ENCODE measurements at regions not wholly inside any gene's neighbourhood (a gene's known extent, or its start where the extent isn't known, plus 50 kb on each side); places are given as distances from the start of the nearest gene placed in this dataset.
"Not testable (repeated sequence)": the region's sequence is repeated elsewhere in the genome, so short reads cannot be mapped to it uniquely, and the experiment has no call there.

DNA sequence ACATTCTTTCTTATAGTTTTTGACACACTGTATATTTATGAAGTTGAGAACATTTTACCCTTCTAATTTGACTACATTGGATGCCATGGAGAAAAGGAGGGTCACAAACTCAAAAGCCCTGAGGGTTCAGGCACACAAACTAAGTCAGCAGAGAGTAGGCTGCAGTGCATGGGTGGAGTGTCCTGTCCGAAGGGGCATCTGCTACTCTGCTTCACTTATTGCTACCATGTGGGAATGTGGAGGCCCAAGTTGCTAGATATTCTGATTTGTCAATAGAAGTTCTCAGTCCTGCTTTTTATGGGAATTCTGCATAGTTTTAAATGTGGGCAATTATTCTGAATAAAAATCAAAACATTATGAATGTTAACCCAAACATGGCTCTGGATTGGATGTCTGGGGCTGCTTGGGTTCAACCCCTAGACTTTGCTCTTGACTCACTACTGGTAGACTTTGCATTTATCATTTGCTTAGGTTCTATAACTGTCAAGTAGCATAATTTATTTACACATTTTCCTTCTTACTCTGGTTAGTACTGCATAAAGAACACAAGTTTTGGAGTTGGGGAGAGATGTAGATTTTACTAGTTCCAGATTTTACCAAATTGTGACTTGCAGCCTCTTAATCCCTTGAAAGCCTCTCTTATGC is 255.1 kb downstream of the SPRY1 start:
- DNase-seq (ENCODE audit: low spot score in 2 of 2): no peak
- Histone ChIP-seq H3K4me1 (peaks cover 42% of the 10 kb centered on the region), H3K36me3 (no peaks in the 10 kb centered on the region), H3K27ac (peak overlapping the region; percentile 84), H3K9me3 (no peaks in the 10 kb centered on the region), H3K4me3 (no peak overlapping the region), H3K27me3 (no peaks in the 10 kb centered on the region)
- WGBS: 10% methylated on average over 1 of the region's 1 CpG
- TF ChIP-seq POLR2A (IDR thresholded peaks at IDR 0.05): no peak
- no peak for TF ChIP-seq EP300 (IDR thresholded peaks at IDR 0.05)
- TF ChIP-seq, protein P1, sequence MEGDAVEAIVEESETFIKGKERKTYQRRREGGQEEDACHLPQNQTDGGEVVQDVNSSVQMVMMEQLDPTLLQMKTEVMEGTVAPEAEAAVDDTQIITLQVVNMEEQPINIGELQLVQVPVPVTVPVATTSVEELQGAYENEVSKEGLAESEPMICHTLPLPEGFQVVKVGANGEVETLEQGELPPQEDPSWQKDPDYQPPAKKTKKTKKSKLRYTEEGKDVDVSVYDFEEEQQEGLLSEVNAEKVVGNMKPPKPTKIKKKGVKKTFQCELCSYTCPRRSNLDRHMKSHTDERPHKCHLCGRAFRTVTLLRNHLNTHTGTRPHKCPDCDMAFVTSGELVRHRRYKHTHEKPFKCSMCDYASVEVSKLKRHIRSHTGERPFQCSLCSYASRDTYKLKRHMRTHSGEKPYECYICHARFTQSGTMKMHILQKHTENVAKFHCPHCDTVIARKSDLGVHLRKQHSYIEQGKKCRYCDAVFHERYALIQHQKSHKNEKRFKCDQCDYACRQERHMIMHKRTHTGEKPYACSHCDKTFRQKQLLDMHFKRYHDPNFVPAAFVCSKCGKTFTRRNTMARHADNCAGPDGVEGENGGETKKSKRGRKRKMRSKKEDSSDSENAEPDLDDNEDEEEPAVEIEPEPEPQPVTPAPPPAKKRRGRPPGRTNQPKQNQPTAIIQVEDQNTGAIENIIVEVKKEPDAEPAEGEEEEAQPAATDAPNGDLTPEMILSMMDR (IDR thresholded peaks at IDR 0.05): no peak
- no peak for TF ChIP-seq POLR2AphosphoS5 (IDR thresholded peaks at IDR 0.05)

DNA sequence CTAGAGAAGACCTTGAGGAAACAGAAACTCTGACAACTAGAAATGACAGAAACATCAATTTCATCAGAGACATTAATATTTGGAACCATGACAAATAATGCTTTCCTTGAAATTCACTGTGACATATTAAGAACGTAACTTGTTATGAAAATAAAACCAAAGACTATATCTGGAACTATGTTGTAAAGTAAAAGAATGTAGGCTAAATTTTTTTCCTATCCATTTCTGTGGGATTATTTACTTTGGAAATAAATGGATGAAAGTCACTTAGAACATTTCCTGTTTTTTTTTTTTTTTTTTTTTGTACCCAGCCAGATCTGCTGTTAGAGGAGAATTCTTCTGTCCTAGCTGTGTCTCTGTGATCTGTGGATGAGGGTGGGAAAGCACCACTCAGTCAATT is 255.9 kb downstream of the SPRY1 start:
- Histone ChIP-seq H3K9me3 (no peaks in the 10 kb centered on the region), H3K4me1 (peaks cover 42% of the 10 kb centered on the region), H3K27me3 (no peaks in the 10 kb centered on the region), H3K36me3 (no peaks in the 10 kb centered on the region), H3K27ac (peak overlapping the region; percentile 84), H3K4me3 (no peak overlapping the region)
- TF ChIP-seq EP300 (IDR thresholded peaks at IDR 0.05) (no peak), POLR2AphosphoS5 (IDR thresholded peaks at IDR 0.05) (no peak), POLR2A (IDR thresholded peaks at IDR 0.05) (no peak)
- TF ChIP-seq, protein P1 (IDR thresholded peaks at IDR 0.05): no peak
- 49% methylated on average over 1 of the region's 1 CpG for WGBS
- no peak for DNase-seq (ENCODE audit: low spot score in 2 of 2)

DNA sequence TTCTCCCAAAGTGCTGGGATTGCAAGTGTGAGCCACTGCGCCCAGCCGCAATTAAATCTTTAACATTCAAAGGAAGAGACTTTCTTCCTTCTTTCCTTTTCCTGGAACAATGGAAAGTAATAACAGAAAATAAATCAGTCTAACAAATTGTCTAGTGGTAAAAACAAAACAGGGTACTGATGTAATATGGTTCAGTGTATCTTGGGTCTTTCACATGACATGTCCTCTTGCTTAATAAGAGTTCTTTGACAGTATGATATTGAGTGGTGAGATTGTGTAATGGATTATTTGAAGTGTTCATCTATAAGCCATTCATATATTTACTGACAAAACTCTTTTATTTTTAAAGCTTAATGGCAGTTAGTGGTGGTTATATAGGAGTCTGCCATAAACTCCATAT is 256.6 kb downstream of the SPRY1 start:
- Histone ChIP-seq H3K27ac (no peak overlapping the region), H3K27me3 (no peaks in the 10 kb centered on the region), H3K4me1 (peaks cover 42% of the 10 kb centered on the region), H3K4me3 (no peak overlapping the region), H3K9me3 (no peaks in the 10 kb centered on the region), H3K36me3 (no peaks in the 10 kb centered on the region)
- TF ChIP-seq, protein P1 (IDR thresholded peaks at IDR 0.05): no peak
- TF ChIP-seq POLR2AphosphoS5 (IDR thresholded peaks at IDR 0.05): peak in 1 of 3 donors; percentile 23
- no peak for DNase-seq (ENCODE audit: low spot score in 2 of 2)
- 78% methylated on average over 2 of the region's 2 CpGs for WGBS

DNA sequence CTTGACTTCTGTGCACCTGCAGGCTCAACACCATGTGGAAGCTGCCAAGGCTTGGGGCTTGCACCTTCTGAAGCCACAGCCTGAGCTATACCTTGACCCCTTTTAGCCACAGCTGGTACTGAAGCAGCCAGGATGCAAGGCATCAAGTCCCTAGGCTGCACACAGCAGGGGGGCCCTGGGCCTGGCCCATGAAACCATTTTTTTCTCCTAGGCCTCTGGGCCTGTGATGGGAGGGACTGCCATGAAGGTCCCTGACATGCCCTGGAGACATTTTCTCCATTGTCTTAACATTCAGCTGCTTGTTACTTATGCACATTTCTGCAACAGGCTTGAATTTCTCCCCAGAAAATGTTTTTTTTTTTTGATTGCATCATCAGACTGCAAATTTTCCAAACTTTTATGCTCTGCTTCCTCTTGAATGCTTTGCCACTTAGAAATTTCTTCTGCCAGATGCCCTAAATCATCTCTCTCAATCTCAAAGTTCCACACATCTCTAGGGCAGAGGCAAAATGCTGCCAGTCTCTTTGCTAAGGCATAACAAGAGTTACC is 260.2 kb downstream of the SPRY1 start:
- peaks cover 17% of the 10 kb centered on the region for H3K4me1 ChIP-seq
- H3K4me3 ChIP-seq; DNase-seq (ENCODE audit: low spot score in 2 of 2); H3K9me3 ChIP-seq; H3K27me3 ChIP-seq; H3K27ac ChIP-seq; H3K36me3 ChIP-seq: not testable (repeated sequence)

DNA sequence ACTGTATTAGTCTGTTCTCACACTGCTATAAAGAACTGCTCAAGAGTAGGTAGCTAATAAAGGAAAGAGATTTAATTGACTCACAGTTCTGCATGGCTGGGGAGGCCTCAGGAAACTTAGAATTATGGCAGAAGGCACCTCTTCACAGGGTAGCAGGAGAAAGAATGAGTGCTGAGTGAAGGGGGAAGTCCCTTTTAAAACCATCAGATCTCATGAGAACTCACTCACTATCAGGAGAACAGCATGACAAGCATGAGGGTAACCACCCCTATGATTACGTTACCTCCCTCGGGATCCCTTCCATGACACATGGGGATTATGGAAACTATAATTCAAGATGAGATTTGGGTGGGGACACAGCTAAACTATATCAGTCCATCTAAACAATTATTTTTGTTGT is 261.0 kb downstream of the SPRY1 start:
- not testable (repeated sequence) for H3K4me1 ChIP-seq; H3K36me3 ChIP-seq; H3K27me3 ChIP-seq; DNase-seq (ENCODE audit: low spot score in 2 of 2); H3K9me3 ChIP-seq; H3K27ac ChIP-seq; H3K4me3 ChIP-seq
- 91% methylated on average over 2 of the region's 2 CpGs for WGBS

DNA sequence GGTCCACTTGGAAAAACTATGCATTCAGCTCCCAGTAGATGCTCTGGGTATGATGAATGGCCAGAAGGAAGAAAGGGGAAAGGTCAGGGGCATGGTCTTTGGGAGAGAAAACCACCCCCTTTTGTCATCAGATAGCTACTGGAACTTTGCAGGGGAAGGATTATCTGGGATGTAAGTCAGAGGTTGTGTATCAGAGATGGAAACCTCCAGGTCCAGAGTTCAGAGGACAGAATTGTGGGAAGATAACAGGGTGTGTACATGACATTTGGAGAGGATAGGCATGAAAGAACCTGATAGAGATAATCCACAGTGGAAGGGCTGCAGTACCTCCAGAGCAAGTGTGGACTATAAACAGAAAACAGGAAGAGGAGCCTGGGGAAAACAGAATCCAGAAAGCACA is 262.7 kb downstream of the SPRY1 start:
- Histone ChIP-seq H3K9me3 (no peaks in the 10 kb centered on the region), H3K4me3 (no peak overlapping the region), H3K36me3 (no peaks in the 10 kb centered on the region), H3K27me3 (no peaks in the 10 kb centered on the region), H3K4me1 (peaks cover 3% of the 10 kb centered on the region), H3K27ac (no peak overlapping the region)
- no peak for DNase-seq (ENCODE audit: low spot score in 2 of 2)
- no peak for TF ChIP-seq POLR2AphosphoS5 (IDR thresholded peaks at IDR 0.05)
- no peak for TF ChIP-seq EP300 (IDR thresholded peaks at IDR 0.05)
- no peak for TF ChIP-seq POLR2A (IDR thresholded peaks at IDR 0.05)
- TF ChIP-seq, protein P1 (IDR thresholded peaks at IDR 0.05): no peak

Data from suprapubic skin (tissue), 4 donors.